WTC11 (cell line): ENCODE measurements at regions not wholly inside any gene's neighbourhood (a gene's known extent, or its start where the extent isn't known, plus 50 kb on each side); places are given as distances from the start of the nearest gene placed in this dataset.

Experiments used
- ATAC-seq: fragments of 200-7000 bp; cut with Tn5 transposase; 2 replicates; pipeline ENCODE4 v1.10.0; 2021; ENCODE audit warnings: mild to moderate bottlenecking, moderate library complexity
- CTCF ChIA-PET: fragments of 300-600 bp; sonication (Branson Sonifier 250); formaldehyde crosslinking; loops from one replicate; lab custom pipeline; 2021; ENCODE audit warnings: antibody characterized with exemption; lab: Charles Lee
- POLR2A ChIA-PET: fragments of 350-600 bp; sonication (Branson Sonifier 250); formaldehyde crosslinking; loops from one replicate; lab custom pipeline; 2021; ENCODE audit warnings: antibody characterized with exemption; lab: Charles Lee
- DNase-seq: peaks from one replicate; pipeline ENCODE4 v3.0.0; 2021; ENCODE audit warnings: low spot score
- H3K27ac Mint-ChIP-seq: 2 replicates; pipeline ENCODE4 v1.8.0; 2021; ENCODE audit warnings: mixed read lengths
- H3K27me3 Mint-ChIP-seq: 2 replicates; pipeline ENCODE4 v1.8.0; 2021; ENCODE audit warnings: low read depth, mild to moderate bottlenecking, moderate library complexity, mixed read lengths
- H3K36me3 Mint-ChIP-seq: 2 replicates; pipeline ENCODE4 v1.8.0; 2021; ENCODE audit warnings: mixed read lengths
- H3K4me1 Mint-ChIP-seq: 2 replicates; pipeline ENCODE4 v1.8.0; 2022; ENCODE audit warnings: mixed read lengths
- H3K4me3 Mint-ChIP-seq: 2 replicates; pipeline ENCODE4 v1.8.0; 2021; ENCODE audit warnings: mild to moderate bottlenecking, moderate library complexity, mixed read lengths
- H3K9me3 Mint-ChIP-seq: 2 replicates; pipeline ENCODE4 v1.8.0; 2021; ENCODE audit warnings: mixed read lengths
- AFF4 ChIP-seq: sonication (generic); formaldehyde crosslinking; IDR thresholded peaks from 2 replicates; pipeline ENCODE4 v1.8.1; 2023; ENCODE audit warnings: mild to moderate bottlenecking, missing genetic modification reagents, borderline replicate concordance
- CBFB ChIP-seq: sonication (generic); formaldehyde crosslinking; IDR thresholded peaks from 2 replicates; pipeline ENCODE4 v1.8.1; 2022; ENCODE audit warnings: mild to moderate bottlenecking, low read depth, missing genetic modification reagents
- CREB1 ChIP-seq: sonication (generic); formaldehyde crosslinking; IDR thresholded peaks from 2 replicates; pipeline ENCODE4 v1.8.0; 2023; ENCODE audit warnings: mild to moderate bottlenecking, missing genetic modification reagents
- E2F4 ChIP-seq: sonication (generic); formaldehyde crosslinking; IDR thresholded peaks from 2 replicates; pipeline ENCODE4 v1.8.1; 2022; ENCODE audit warnings: low read depth, mild to moderate bottlenecking, moderate library complexity, missing genetic modification reagents, borderline replicate concordance
- FOXP1 ChIP-seq: sonication (generic); formaldehyde crosslinking; IDR thresholded peaks from 2 replicates; pipeline ENCODE4 v1.8.0; 2022; ENCODE audit warnings: missing genetic modification reagents, mild to moderate bottlenecking, moderate library complexity, borderline replicate concordance
- HMGA2 ChIP-seq: fragments of 250-450 bp; sonication (Bioruptor Pico); IDR thresholded peaks from 2 replicates; pipeline ENCODE4 v1.4.0; 2021; ENCODE audit warnings: mild to moderate bottlenecking, moderate library complexity
- JUN ChIP-seq: sonication (generic); formaldehyde crosslinking; IDR thresholded peaks from 2 replicates; pipeline ENCODE4 v1.8.0; 2023; ENCODE audit warnings: mild to moderate bottlenecking, missing genetic modification reagents
- NFATC4 ChIP-seq: fragments of 250-450 bp; sonication (Bioruptor Pico); IDR thresholded peaks from 2 replicates; pipeline ENCODE4 v1.9.0; 2021; ENCODE audit warnings: mild to moderate bottlenecking
- NFYB ChIP-seq: sonication (generic); formaldehyde crosslinking; conservative IDR thresholded peaks from 2 replicates; pipeline ENCODE4 v1.8.0; 2022; ENCODE audit warnings: low read depth, missing genetic modification reagents
- NR3C1 ChIP-seq: sonication (generic); formaldehyde crosslinking; conservative IDR thresholded peaks from 2 replicates; pipeline ENCODE4 v1.8.1; 2023; ENCODE audit warnings: low read depth, mild to moderate bottlenecking, missing genetic modification reagents
- PREB ChIP-seq: sonication (generic); formaldehyde crosslinking; IDR thresholded peaks from 2 replicates; pipeline ENCODE4 v1.8.1; 2022; ENCODE audit warnings: mild to moderate bottlenecking, missing genetic modification reagents, moderate library complexity, borderline replicate concordance
- RORB ChIP-seq: fragments of 250-450 bp; sonication (Bioruptor Pico); IDR thresholded peaks from 2 replicates; pipeline ENCODE4 v1.9.0; 2021; ENCODE audit warnings: mild to moderate bottlenecking
- SMAD4 ChIP-seq: sonication (generic); formaldehyde crosslinking; IDR thresholded peaks from 2 replicates; pipeline ENCODE4 v1.8.0; 2022; ENCODE audit warnings: mild to moderate bottlenecking, missing genetic modification reagents
- TCF7 ChIP-seq: sonication (generic); formaldehyde crosslinking; IDR thresholded peaks from 2 replicates; pipeline ENCODE4 v1.8.0; 2022; ENCODE audit warnings: mild to moderate bottlenecking, low read depth, missing genetic modification reagents, moderate library complexity
- ZMAT4 ChIP-seq: fragments of 250-450 bp; sonication (Bioruptor Pico); IDR thresholded peaks from 2 replicates; pipeline ENCODE4 v1.9.0; 2021; ENCODE audit warnings: mild to moderate bottlenecking
- ZNF317 ChIP-seq: sonication (generic); formaldehyde crosslinking; IDR thresholded peaks from 2 replicates; pipeline ENCODE4 v1.8.1; 2023; ENCODE audit warnings: low read depth, mild to moderate bottlenecking, moderate library complexity, missing genetic modification reagents, borderline replicate concordance
- ZNF671 ChIP-seq: fragments of 250-450 bp; sonication (Bioruptor Pico); IDR thresholded peaks from 2 replicates; pipeline ENCODE4 v1.8.0; 2021; ENCODE audit warnings: mild to moderate bottlenecking
- TF ChIP-seq, protein P1 (sequence below): sonication (generic); formaldehyde crosslinking; IDR thresholded peaks from 2 replicates; pipeline ENCODE4 v1.8.0; 2023; ENCODE audit warnings: missing genetic modification reagents
- TF ChIP-seq, protein P2 (sequence below): sonication (generic); formaldehyde crosslinking; IDR thresholded peaks from 2 replicates; pipeline ENCODE4 v1.8.1; 2022; ENCODE audit warnings: mild to moderate bottlenecking, moderate library complexity, missing genetic modification reagents
- TF ChIP-seq, protein P3 (sequence below): sonication (generic); formaldehyde crosslinking; IDR thresholded peaks from 2 replicates; pipeline ENCODE4 v1.8.1; 2023; ENCODE audit warnings: mild to moderate bottlenecking, missing genetic modification reagents

DNA sequence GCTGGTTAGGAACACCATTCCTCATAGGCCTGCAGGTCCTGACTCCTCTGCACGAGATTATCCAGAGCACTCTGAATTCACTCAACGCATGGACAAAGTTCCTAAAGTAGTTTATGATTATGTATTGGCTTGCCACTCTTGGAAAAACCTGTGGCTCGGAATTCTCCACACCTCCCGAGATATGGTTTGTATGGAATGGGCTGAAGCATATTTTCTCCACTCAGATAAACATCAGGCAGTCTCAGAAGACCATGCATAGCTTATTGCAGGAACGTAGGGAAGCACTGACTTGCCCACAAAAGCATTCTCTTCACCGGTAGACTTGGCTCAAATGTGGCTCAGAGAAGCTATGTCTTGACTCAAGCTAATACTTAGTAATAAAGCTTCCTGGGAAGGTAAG, 338.6 kb upstream of the NFE2L3 start:
- Mint-ChIP-seq H3K4me3 (no peak overlapping the region), H3K27me3 (no peaks in the 10 kb centered on the region), H3K36me3 (no peaks in the 10 kb centered on the region), H3K9me3 (peaks cover 7% of the 10 kb centered on the region), H3K27ac (no peak overlapping the region), H3K4me1 (no peaks in the 10 kb centered on the region)
- POLR2A ChIA-PET: no interaction called here
- no peak for TF ChIP-seq NFATC4 (CRISPR knock-in tag)
- no peak for TF ChIP-seq ZNF671
- no peak for TF ChIP-seq FOXP1 (CRISPR knock-in tag)
- no peak for TF ChIP-seq JUN (CRISPR knock-in tag)
- TF ChIP-seq, protein P1, sequence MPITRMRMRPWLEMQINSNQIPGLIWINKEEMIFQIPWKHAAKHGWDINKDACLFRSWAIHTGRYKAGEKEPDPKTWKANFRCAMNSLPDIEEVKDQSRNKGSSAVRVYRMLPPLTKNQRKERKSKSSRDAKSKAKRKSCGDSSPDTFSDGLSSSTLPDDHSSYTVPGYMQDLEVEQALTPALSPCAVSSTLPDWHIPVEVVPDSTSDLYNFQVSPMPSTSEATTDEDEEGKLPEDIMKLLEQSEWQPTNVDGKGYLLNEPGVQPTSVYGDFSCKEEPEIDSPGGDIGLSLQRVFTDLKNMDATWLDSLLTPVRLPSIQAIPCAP (CRISPR knock-in tag): no peak
- no peak for TF ChIP-seq HMGA2 (CRISPR knock-in tag)
- TF ChIP-seq E2F4: no peak
- no peak for TF ChIP-seq CBFB (CRISPR knock-in tag)
- TF ChIP-seq SMAD4 (CRISPR knock-in tag): no peak
- TF ChIP-seq NR3C1 (CRISPR knock-in tag): no peak
- no peak for TF ChIP-seq AFF4 (CRISPR knock-in tag)
- no peak for TF ChIP-seq CREB1 (CRISPR knock-in tag)
- no peak for TF ChIP-seq RORB (CRISPR knock-in tag)
- TF ChIP-seq, protein P2, sequence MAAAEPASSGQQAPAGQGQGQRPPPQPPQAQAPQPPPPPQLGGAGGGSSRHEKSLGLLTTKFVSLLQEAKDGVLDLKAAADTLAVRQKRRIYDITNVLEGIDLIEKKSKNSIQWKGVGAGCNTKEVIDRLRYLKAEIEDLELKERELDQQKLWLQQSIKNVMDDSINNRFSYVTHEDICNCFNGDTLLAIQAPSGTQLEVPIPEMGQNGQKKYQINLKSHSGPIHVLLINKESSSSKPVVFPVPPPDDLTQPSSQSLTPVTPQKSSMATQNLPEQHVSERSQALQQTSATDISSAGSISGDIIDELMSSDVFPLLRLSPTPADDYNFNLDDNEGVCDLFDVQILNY: no peak
- no peak for TF ChIP-seq ZNF317
- no peak for TF ChIP-seq TCF7 (CRISPR knock-in tag)
- CTCF ChIA-PET: interaction anchor here (1.0 kb wide), 1 partner anchor 93 kb away, joined by 5 read pairs; no protein-coding TSS in a partner anchor
- ATAC-seq: no peak
- DNase-seq: no peak

GRCh38 chr7:25815711-25816110, 336.3 kb upstream of the NFE2L3 start:
- no peaks in the 10 kb centered on the region for H3K27me3 Mint-ChIP-seq
- ATAC-seq (no peak), DNase-seq (no peak)
- H3K4me1 Mint-ChIP-seq: no peaks in the 10 kb centered on the region
- H3K9me3 Mint-ChIP-seq: peaks cover 7% of the 10 kb centered on the region
- ChIA-PET CTCF (interaction anchor here (1.0 kb wide), 1 partner anchor 36 kb away, joined by 3 read pairs; no protein-coding TSS in a partner anchor), POLR2A (no interaction called here)
- TF ChIP-seq PREB (CRISPR knock-in tag) (no peak), ZMAT4 (CRISPR knock-in tag) (no peak), NFYB (CRISPR knock-in tag) (no peak)
- TF ChIP-seq, protein P3, sequence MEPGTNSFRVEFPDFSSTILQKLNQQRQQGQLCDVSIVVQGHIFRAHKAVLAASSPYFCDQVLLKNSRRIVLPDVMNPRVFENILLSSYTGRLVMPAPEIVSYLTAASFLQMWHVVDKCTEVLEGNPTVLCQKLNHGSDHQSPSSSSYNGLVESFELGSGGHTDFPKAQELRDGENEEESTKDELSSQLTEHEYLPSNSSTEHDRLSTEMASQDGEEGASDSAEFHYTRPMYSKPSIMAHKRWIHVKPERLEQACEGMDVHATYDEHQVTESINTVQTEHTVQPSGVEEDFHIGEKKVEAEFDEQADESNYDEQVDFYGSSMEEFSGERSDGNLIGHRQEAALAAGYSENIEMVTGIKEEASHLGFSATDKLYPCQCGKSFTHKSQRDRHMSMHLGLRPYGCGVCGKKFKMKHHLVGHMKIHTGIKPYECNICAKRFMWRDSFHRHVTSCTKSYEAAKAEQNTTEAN (CRISPR knock-in tag): no peak
- H3K36me3 Mint-ChIP-seq: no peaks in the 10 kb centered on the region
- no peak overlapping the region for H3K4me3 Mint-ChIP-seq
- H3K27ac Mint-ChIP-seq: no peak overlapping the region
